Neural progenitor cell (in vitro differentiated cells): ENCODE measurements at regions not wholly inside any gene's neighbourhood (a gene's known extent, or its start where the extent isn't known, plus 50 kb on each side); places are given as distances from the start of the nearest gene placed in this dataset.

Experiments
- DNase-seq: peaks from one replicate; pipeline ENCODE4 v3.0.0-alpha.2; 2016; ENCODE audit warnings: low spot score
- H2AFZ ChIP-seq: fragments of 200-600 bp; sonication (generic); replicated peaks from 2 replicates; pipeline ENCODE4 v1.6.1; 2016; ENCODE audit warnings: antibody characterized with exemption
- H3F3A ChIP-seq: fragments of 200-600 bp; sonication (generic); 2 replicates; pipeline ENCODE4 v1.6.1; 2016; ENCODE audit warnings: antibody characterized with exemption, low read depth
- H3K27ac ChIP-seq: fragments of 200-600 bp; sonication (generic); 2 replicates; pipeline ENCODE4 v1.5.1; 2016; ENCODE audit warnings: mild to moderate bottlenecking
- H3K27me3 ChIP-seq: fragments of 200-600 bp; sonication (generic); 2 replicates; pipeline ENCODE4 v1.6.1; 2016; ENCODE audit warnings: mild to moderate bottlenecking, moderate library complexity
- H3K36me3 ChIP-seq: fragments of 200-600 bp; sonication (generic); 2 replicates; pipeline ENCODE4 v1.5.1; 2016
- H3K4me1 ChIP-seq: fragments of 200-600 bp; sonication (generic); 2 replicates; pipeline ENCODE4 v1.6.1; 2016; ENCODE audit warnings: mixed run types
- H3K4me2 ChIP-seq: fragments of 200-600 bp; sonication (generic); 2 replicates; pipeline ENCODE4 v1.6.1; 2016
- H3K4me3 ChIP-seq: fragments of 200-600 bp; sonication (generic); 2 replicates; pipeline ENCODE4 v1.5.1; 2016
- H3K79me2 ChIP-seq: fragments of 200-600 bp; sonication (generic); 2 replicates; pipeline ENCODE4 v1.6.1; 2016; ENCODE audit warnings: low read depth
- H3K9ac ChIP-seq: fragments of 200-600 bp; sonication (generic); 2 replicates; pipeline ENCODE4 v1.6.1; 2016
- H3K9me3 ChIP-seq: fragments of 200-600 bp; sonication (generic); 2 replicates; pipeline ENCODE4 v1.5.1; 2016; ENCODE audit warnings: low read depth
- H4K20me1 ChIP-seq: fragments of 200-600 bp; sonication (generic); 2 replicates; pipeline ENCODE4 v1.6.1; 2016; ENCODE audit warnings: low read depth
- H3K27ac Mint-ChIP-seq: 3 replicates; pipeline ENCODE4 v1.8.0; 2021; ENCODE audit warnings: mixed read lengths
- H3K27me3 Mint-ChIP-seq: 2 replicates; pipeline ENCODE4 v1.8.0; 2022; ENCODE audit warnings: low read depth, mild to moderate bottlenecking, inconsistent platforms, moderate library complexity, mixed read lengths; ENCODE audit not compliant: insufficient read depth
- H3K36me3 Mint-ChIP-seq: 3 replicates; pipeline ENCODE4 v1.8.0; 2021; ENCODE audit warnings: mixed read lengths
- H3K4me1 Mint-ChIP-seq: 3 replicates; pipeline ENCODE4 v1.8.0; 2021; ENCODE audit warnings: mixed read lengths
- H3K4me3 Mint-ChIP-seq: 3 replicates; pipeline ENCODE4 v1.8.0; 2021; ENCODE audit warnings: mild to moderate bottlenecking, moderate library complexity, mixed read lengths
- H3K9me3 Mint-ChIP-seq: 3 replicates; pipeline ENCODE4 v1.8.0; 2020; ENCODE audit warnings: mixed read lengths
- CTCF ChIP-seq: fragments of 200-600 bp; sonication (generic); IDR thresholded peaks from 2 replicates; pipeline ENCODE4 v1.5.1; 2017; ENCODE audit warnings: antibody characterized with exemption, mild to moderate bottlenecking
- EZH2 ChIP-seq: fragments of 200-600 bp; sonication (generic); IDR thresholded peaks from 2 replicates; pipeline ENCODE4 v1.6.1; 2017; ENCODE audit warnings: antibody characterized with exemption, mild to moderate bottlenecking, moderate library complexity
- EZH2phosphoT487 ChIP-seq: fragments of 200-600 bp; sonication (generic); IDR thresholded peaks from 2 replicates; pipeline ENCODE4 v1.6.1; 2017; ENCODE audit warnings: antibody characterized with exemption

GRCh38 chr1:228972576-228972975, 237.3 kb downstream of the RHOU start:
- no peaks in the 10 kb centered on the region for H3K27me3 ChIP-seq
- Mint-ChIP-seq H3K4me3 (no peak overlapping the region), H3K27me3 (peaks cover 4% of the 10 kb centered on the region), H3K4me1 (peaks cover 44% of the 10 kb centered on the region), H3K36me3 (no peaks in the 10 kb centered on the region), H3K27ac (no peak overlapping the region), H3K9me3 (peaks cover 6% of the 10 kb centered on the region)
- no peak for DNase-seq
- no peak overlapping the region for H3K27ac ChIP-seq
- H3K4me2 ChIP-seq, result no peak overlapping the region
- peaks cover 34% of the 10 kb centered on the region for H3K4me1 ChIP-seq
- H3K79me2 ChIP-seq, result no peaks in the 10 kb centered on the region
- H4K20me1 ChIP-seq, result peaks cover 5% of the 10 kb centered on the region
- peaks cover 21% of the 10 kb centered on the region for H3F3A ChIP-seq
- no peak overlapping the region for H3K4me3 ChIP-seq
- no peaks in the 10 kb centered on the region for H3K9me3 ChIP-seq
- no peak overlapping the region for H3K9ac ChIP-seq
- TF ChIP-seq EZH2, result no peak
- no peak for TF ChIP-seq EZH2phosphoT487
- no peak for TF ChIP-seq CTCF
- H3K36me3 ChIP-seq, result no peaks in the 10 kb centered on the region
- no peak overlapping the region for H2AFZ ChIP-seq

GRCh38 chr1:228974273-228974672, 239.0 kb downstream of the RHOU start:
- Mint-ChIP-seq H3K4me1 (peaks cover 44% of the 10 kb centered on the region), H3K9me3 (peaks cover 6% of the 10 kb centered on the region), H3K36me3 (no peaks in the 10 kb centered on the region), H3K27me3 (peaks cover 3% of the 10 kb centered on the region), H3K4me3 (no peak overlapping the region), H3K27ac (peak overlapping the region; percentile 82)
- no peak overlapping the region for H2AFZ ChIP-seq
- H4K20me1 ChIP-seq, result peaks cover 3% of the 10 kb centered on the region
- no peaks in the 10 kb centered on the region for H3K36me3 ChIP-seq
- H3K4me3 ChIP-seq, result no peak overlapping the region
- no peaks in the 10 kb centered on the region for H3K79me2 ChIP-seq
- peaks cover 40% of the 10 kb centered on the region for H3K4me1 ChIP-seq
- TF ChIP-seq EZH2, result no peak
- TF ChIP-seq CTCF, result no peak
- TF ChIP-seq EZH2phosphoT487, result no peak
- no peak for DNase-seq
- H3K27ac ChIP-seq, result no peak overlapping the region
- H3K9ac ChIP-seq, result no peak overlapping the region
- peaks cover 12% of the 10 kb centered on the region for H3F3A ChIP-seq
- no peaks in the 10 kb centered on the region for H3K9me3 ChIP-seq
- no peaks in the 10 kb centered on the region for H3K27me3 ChIP-seq
- H3K4me2 ChIP-seq, result no peak overlapping the region

GRCh38 chr1:228975238-228975907, 240.1 kb downstream of the RHOU start:
- Histone ChIP-seq H3F3A (peaks cover 7% of the 10 kb centered on the region), H3K27ac (no peak overlapping the region), H3K4me1 (peaks cover 38% of the 10 kb centered on the region), H3K9ac (no peak overlapping the region), H3K27me3 (no peaks in the 10 kb centered on the region), H3K4me2 (no peak overlapping the region), H3K9me3 (no peaks in the 10 kb centered on the region), H4K20me1 (no peaks in the 10 kb centered on the region), H3K36me3 (no peaks in the 10 kb centered on the region), H3K4me3 (no peak overlapping the region), H3K79me2 (no peaks in the 10 kb centered on the region), H2AFZ (no peak overlapping the region)
- peaks cover 6% of the 10 kb centered on the region for H3K9me3 Mint-ChIP-seq
- H3K27me3 Mint-ChIP-seq, result no peaks in the 10 kb centered on the region
- TF ChIP-seq CTCF (no peak), EZH2 (no peak), EZH2phosphoT487 (no peak)
- no peaks in the 10 kb centered on the region for H3K36me3 Mint-ChIP-seq
- H3K27ac Mint-ChIP-seq, result peak overlapping the region; percentile 88
- no peak for DNase-seq
- peaks cover 45% of the 10 kb centered on the region for H3K4me1 Mint-ChIP-seq
- H3K4me3 Mint-ChIP-seq, result no peak overlapping the region
